MM.1S (cell line): ENCODE measurements at regions not wholly inside any gene's neighbourhood (a gene's known extent, or its start where the extent isn't known, plus 50 kb on each side); places are given as distances from the start of the nearest gene placed in this dataset.

Experiments used
- DNase-seq: peaks from one replicate; pipeline ENCODE4 v3.0.0-alpha.2; 2015
- H2AFZ ChIP-seq: fragments of 300-600 bp; sonication (generic); 2 replicates; pipeline ENCODE4 v1.6.0; 2016; ENCODE audit warnings: antibody characterized with exemption, low read length
- H3F3A ChIP-seq: fragments of 300-600 bp; sonication (generic); 2 replicates; pipeline ENCODE4 v1.6.1; 2016; ENCODE audit warnings: mild to moderate bottlenecking, antibody characterized with exemption, low read length, moderate library complexity, mixed read lengths; ENCODE audit not compliant: insufficient read depth
- H3K27ac ChIP-seq: fragments of 300-600 bp; sonication (generic); 2 replicates; pipeline ENCODE4 v1.5.1; 2016; ENCODE audit warnings: mild to moderate bottlenecking, low read length
- H3K27me3 ChIP-seq: fragments of 300-600 bp; sonication (generic); replicated peaks from 2 replicates; pipeline ENCODE4 v1.6.0; 2016; ENCODE audit warnings: low read length; ENCODE audit not compliant: insufficient read depth
- H3K36me3 ChIP-seq: fragments of 300-600 bp; sonication (generic); replicated peaks from 2 replicates; pipeline ENCODE4 v1.6.1; 2016; ENCODE audit warnings: mild to moderate bottlenecking, low read length, mixed read lengths; ENCODE audit not compliant: insufficient read depth
- H3K4me1 ChIP-seq: fragments of 300-600 bp; sonication (generic); 2 replicates; pipeline ENCODE4 v1.6.1; 2016; ENCODE audit warnings: low read length, mixed read lengths
- H3K4me2 ChIP-seq: fragments of 300-600 bp; sonication (generic); 2 replicates; pipeline ENCODE4 v1.6.0; 2016; ENCODE audit warnings: low read depth, low read length
- H3K4me3 ChIP-seq: fragments of 300-600 bp; sonication (generic); 2 replicates; pipeline ENCODE4 v1.5.1; 2016; ENCODE audit warnings: low read length, mixed read lengths
- H3K79me2 ChIP-seq: fragments of 300-600 bp; sonication (generic); 2 replicates; pipeline ENCODE4 v1.6.1; 2016; ENCODE audit warnings: mixed run types, low read length, mixed read lengths
- H3K9ac ChIP-seq: fragments of 300-600 bp; sonication (generic); 2 replicates; pipeline ENCODE4 v1.6.1; 2016; ENCODE audit warnings: low read length, mixed read lengths
- H3K9me2 ChIP-seq: fragments of 300-600 bp; sonication (generic); replicated peaks from 2 replicates; pipeline ENCODE4 v1.6.1; 2016; ENCODE audit warnings: mild to moderate bottlenecking, low read length, mixed read lengths; ENCODE audit not compliant: insufficient read depth
- H3K9me3 ChIP-seq: fragments of 300-600 bp; sonication (generic); replicated peaks from 2 replicates; pipeline ENCODE4 v1.6.1; 2016; ENCODE audit warnings: mild to moderate bottlenecking, low read length, mixed read lengths; ENCODE audit not compliant: insufficient read depth
- H4K20me1 ChIP-seq: fragments of 300-600 bp; sonication (generic); 2 replicates; pipeline ENCODE4 v1.6.1; 2016; ENCODE audit warnings: mild to moderate bottlenecking, low read length, moderate library complexity, mixed read lengths; ENCODE audit not compliant: insufficient read depth
- EZH2 ChIP-seq: fragments of 300-600 bp; sonication (generic); optimal IDR thresholded peaks from 2 replicates; pipeline ENCODE3; 2017; ENCODE audit warnings: low read depth, mild to moderate bottlenecking, antibody characterized with exemption, low read length, mixed read lengths
- EZH2phosphoT487 ChIP-seq: fragments of 300-600 bp; sonication (generic); IDR thresholded peaks from 2 replicates; pipeline ENCODE4 v1.6.1; 2018; ENCODE audit warnings: antibody characterized with exemption, low read length
- TF ChIP-seq, protein P1 (sequence below): fragments of 300-600 bp; sonication (generic); IDR thresholded peaks from 2 replicates; pipeline ENCODE4 v1.5.1; 2016; ENCODE audit warnings: antibody characterized with exemption, low read length, mixed read lengths

DNA sequence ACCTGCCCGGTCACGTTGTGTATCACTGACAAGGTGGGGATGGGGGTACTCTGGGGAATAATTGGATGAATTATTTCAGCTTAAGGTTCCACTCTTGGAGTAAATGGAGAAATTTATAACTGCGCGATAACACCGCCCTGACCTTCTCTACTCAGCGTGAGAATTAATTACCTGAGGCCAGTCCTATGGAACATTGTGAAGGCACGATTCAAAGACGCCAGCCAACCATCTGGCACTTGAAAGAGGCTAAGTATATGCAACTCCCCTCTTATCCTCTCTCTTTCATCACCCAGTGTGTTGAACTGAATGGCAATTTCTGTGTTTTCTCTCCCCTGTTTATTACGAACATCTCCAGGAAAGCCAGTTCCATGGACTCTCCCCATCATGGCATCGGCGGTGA lies 235.5 kb upstream of the TUT7 start:
- Histone ChIP-seq H3K79me2 (no peaks in the 10 kb centered on the region), H3K4me2 (no peak overlapping the region), H4K20me1 (no peaks in the 10 kb centered on the region), H3F3A (no peaks in the 10 kb centered on the region), H3K9me3 (no peaks in the 10 kb centered on the region), H3K4me3 (no peak overlapping the region), H3K27ac (no peak overlapping the region), H3K4me1 (no peaks in the 10 kb centered on the region), H3K36me3 (no peaks in the 10 kb centered on the region), H3K9me2 (no peaks in the 10 kb centered on the region), H3K9ac (no peak overlapping the region), H2AFZ (no peak overlapping the region), H3K27me3 (no peaks in the 10 kb centered on the region)
- no peak for DNase-seq
- TF ChIP-seq EZH2phosphoT487 (no peak), EZH2 (no peak)
- TF ChIP-seq, protein P1, sequence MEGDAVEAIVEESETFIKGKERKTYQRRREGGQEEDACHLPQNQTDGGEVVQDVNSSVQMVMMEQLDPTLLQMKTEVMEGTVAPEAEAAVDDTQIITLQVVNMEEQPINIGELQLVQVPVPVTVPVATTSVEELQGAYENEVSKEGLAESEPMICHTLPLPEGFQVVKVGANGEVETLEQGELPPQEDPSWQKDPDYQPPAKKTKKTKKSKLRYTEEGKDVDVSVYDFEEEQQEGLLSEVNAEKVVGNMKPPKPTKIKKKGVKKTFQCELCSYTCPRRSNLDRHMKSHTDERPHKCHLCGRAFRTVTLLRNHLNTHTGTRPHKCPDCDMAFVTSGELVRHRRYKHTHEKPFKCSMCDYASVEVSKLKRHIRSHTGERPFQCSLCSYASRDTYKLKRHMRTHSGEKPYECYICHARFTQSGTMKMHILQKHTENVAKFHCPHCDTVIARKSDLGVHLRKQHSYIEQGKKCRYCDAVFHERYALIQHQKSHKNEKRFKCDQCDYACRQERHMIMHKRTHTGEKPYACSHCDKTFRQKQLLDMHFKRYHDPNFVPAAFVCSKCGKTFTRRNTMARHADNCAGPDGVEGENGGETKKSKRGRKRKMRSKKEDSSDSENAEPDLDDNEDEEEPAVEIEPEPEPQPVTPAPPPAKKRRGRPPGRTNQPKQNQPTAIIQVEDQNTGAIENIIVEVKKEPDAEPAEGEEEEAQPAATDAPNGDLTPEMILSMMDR: no peak

- no peaks in the 10 kb centered on the region for H3F3A ChIP-seq
- no peaks in the 10 kb centered on the region for H3K9me2 ChIP-seq
- H3K36me3 ChIP-seq: no peaks in the 10 kb centered on the region
- no peak overlapping the region for H3K4me2 ChIP-seq
- H3K27ac ChIP-seq: no peak overlapping the region
- H3K79me2 ChIP-seq: no peaks in the 10 kb centered on the region
- H3K4me3 ChIP-seq: no peak overlapping the region
- H4K20me1 ChIP-seq: no peaks in the 10 kb centered on the region
- H3K9me3 ChIP-seq: no peaks in the 10 kb centered on the region
- no peaks in the 10 kb centered on the region for H3K4me1 ChIP-seq
- no peak overlapping the region for H3K9ac ChIP-seq
- no peak for DNase-seq
- no peak overlapping the region for H2AFZ ChIP-seq
- TF ChIP-seq EZH2: no peak
- no peak for TF ChIP-seq EZH2phosphoT487
- TF ChIP-seq, protein P1: no peak
- H3K27me3 ChIP-seq: no peaks in the 10 kb centered on the region
Observed at GRCh38 chr9:86589273-86589672, 235.1 kb upstream of the TUT7 start.

- Histone ChIP-seq H3K4me1 (no peaks in the 10 kb centered on the region), H3K9me3 (no peaks in the 10 kb centered on the region), H4K20me1 (no peaks in the 10 kb centered on the region), H3K79me2 (no peaks in the 10 kb centered on the region), H2AFZ (peak overlapping the region; percentile 60), H3K9me2 (no peaks in the 10 kb centered on the region), H3K27me3 (no peaks in the 10 kb centered on the region), H3K36me3 (no peaks in the 10 kb centered on the region), H3K4me2 (peak overlapping the region; percentile 29; the same call in 1 of the 2 replicates), H3F3A (no peaks in the 10 kb centered on the region), H3K9ac (no peak overlapping the region), H3K4me3 (no peak overlapping the region; the same call in 1 of the 2 replicates), H3K27ac (no peak overlapping the region)
- DNase-seq: no peak
- no peak for TF ChIP-seq EZH2phosphoT487
- TF ChIP-seq EZH2: no peak
- TF ChIP-seq, protein P1: no peak
Observed at GRCh38 chr9:86586144-86586494, 231.9 kb upstream of the TUT7 start.
